ENCODE measurements at regions not wholly inside any gene's neighbourhood (a gene's known extent, or its start where the extent isn't known, plus 50 kb on each side); places are given as distances from the start of the nearest gene placed in this dataset.

DNA sequence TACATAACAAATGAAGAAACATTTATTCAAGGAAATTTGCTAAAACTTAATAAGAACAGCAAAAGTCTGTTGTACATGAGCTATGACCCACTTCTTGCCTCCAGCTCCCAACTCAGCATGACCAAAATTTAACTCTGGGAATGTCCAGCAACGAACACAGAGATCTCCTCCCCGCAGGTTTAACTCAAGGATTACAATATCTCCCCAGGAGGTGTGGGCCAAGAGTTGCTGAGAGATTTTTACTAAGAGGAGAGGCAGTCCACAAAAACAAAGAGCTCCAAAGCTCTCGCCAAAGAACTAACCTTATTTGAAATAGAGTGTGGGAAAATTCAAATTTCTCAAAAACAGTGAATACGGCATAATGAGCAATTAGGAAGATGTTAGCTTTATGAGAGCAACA lies 318.5 kb downstream of the GRB14 start:
- no peak for DNase-seq (ENCODE audit: low spot score)

DNA sequence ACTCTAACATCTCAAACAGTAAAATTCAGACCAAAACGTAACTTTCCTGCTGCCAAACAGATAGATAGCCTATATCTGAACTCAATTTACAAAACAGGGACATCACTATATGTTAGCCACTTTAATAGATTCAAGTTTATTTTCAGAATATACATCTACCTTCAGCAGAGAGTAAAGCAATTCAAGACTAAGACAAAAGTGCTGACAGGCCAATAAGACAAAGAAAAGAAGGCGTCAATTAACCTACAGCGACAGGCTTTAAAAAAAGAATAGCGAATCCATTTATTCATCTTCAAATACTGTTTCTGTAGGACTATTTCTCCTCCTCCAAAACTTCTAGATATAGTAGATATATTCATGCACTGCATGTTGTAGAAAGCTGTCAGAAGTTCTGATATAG lies 333.0 kb downstream of the GRB14 start:
- DNase-seq (ENCODE audit: low spot score) = no peak

DNA sequence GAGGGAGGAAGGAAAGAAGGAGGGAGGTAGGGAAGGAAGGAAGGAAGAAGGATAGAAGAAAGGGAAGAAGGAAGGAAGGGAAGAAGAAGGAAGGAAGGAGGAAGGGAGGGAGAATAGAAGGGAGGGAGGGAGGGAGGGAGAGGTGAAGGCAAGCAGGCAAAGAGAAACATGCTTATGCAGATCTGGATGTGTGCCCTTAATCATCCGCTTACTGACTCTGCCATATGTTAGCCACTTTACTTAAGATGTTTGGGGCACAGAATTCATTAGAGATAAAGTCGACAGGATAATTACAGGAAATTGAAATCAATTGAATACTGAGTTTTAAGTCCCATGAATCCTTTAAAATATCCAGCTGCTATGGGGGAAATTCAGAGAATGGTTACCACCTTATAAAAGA lies 334.2 kb downstream of the GRB14 start:
- DNase-seq (ENCODE audit: low spot score) = no peak

DNA sequence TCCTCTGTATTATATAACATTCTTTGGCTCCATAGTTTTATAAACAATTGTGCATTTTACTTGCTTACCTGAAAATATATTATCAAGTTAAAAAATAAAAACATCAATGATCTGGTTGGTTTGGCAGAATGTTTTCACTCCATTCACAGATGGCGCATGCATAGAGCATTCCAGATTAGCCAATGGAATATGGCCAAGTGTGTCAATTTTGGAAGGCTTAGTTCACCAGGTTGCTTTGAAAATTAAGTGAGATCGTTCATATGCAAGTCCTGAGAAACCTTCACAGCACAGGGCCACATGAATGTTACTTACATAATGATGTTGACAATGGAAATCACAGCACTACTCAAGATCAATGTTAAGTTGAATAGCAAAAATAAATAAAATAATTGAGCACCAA lies 335.7 kb downstream of the GRB14 start:
- DNase-seq (ENCODE audit: low spot score) = no peak

DNA sequence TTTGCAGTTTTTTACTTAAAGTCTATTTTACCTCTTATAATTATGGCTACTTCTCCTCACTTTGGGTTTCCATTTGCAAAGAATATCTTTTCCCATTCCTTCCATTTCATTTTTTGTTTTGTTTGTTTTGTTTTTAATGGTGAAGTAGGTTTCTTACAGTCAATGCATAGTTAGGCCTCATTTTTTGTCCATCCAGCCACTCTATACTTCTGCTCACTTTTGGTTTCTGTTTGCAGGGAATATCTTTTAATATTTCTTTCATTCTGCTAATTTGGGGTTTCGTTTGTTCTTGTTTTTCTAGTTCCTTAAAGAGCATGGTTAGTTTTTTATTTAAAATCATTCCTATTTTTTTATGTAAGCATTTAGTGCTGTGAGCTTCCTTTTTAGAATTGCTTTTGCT lies 339.4 kb downstream of the GRB14 start:
- no peak for DNase-seq (ENCODE audit: low spot score)

DNA sequence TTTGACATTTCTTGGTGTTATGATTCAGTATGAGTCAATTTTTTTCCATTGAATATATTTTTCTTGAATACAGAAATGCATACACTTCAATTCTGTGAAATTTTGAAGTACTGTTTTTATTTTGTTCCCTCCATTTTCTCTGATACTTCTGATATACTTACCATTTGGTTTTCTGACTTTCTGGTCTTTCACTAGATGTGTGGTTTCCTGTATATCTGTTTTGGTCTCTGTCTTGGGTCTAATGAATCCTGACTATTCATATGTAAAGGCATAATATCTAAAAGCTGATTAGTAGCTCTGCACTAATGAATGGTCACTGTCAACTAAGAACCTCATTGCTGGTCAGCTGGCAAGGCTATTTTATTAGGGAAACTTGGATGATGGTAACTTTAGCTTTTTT lies 345.6 kb downstream of the GRB14 start:
- DNase-seq (ENCODE audit: low spot score) = no peak

DNA sequence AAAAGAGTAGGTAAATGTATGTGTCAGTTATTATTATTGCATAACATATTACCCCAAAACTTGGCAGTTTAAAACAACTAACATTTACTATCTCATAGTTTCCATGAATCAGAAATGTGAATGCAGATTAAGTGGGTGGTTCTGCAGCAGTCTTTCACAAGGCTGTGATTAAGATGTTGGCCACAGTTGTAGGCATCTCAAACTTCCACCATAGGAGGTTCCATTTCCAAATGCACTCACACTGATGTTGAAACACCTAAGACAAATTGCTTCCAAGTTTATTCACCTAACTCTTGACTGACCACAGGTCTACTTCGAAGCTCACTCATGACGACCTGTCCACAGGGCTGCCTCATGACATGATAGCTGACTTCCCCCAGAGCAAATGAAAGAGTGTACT lies 360.8 kb downstream of the GRB14 start:
- DNase-seq (ENCODE audit: low spot score) = no peak

DNA sequence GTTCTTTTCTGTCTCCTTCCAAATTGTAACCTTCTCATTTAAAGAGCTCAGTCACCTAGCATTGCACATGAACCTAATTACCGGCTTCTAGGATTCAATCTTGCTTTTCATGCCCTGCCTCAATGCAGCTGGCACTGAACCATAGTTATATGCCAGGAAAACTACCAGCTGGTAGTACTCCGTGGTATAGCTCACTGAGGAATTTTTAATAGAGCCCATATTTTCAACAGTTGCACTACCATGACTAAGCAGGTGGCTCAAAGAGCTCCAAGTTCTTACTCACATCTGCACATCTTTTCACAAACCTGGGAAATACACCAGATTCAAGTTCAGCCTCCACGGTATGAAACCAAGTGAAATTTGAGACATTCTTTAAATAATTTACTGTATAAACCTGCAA lies 363.5 kb downstream of the GRB14 start:
- no peak for DNase-seq (ENCODE audit: low spot score)

DNA sequence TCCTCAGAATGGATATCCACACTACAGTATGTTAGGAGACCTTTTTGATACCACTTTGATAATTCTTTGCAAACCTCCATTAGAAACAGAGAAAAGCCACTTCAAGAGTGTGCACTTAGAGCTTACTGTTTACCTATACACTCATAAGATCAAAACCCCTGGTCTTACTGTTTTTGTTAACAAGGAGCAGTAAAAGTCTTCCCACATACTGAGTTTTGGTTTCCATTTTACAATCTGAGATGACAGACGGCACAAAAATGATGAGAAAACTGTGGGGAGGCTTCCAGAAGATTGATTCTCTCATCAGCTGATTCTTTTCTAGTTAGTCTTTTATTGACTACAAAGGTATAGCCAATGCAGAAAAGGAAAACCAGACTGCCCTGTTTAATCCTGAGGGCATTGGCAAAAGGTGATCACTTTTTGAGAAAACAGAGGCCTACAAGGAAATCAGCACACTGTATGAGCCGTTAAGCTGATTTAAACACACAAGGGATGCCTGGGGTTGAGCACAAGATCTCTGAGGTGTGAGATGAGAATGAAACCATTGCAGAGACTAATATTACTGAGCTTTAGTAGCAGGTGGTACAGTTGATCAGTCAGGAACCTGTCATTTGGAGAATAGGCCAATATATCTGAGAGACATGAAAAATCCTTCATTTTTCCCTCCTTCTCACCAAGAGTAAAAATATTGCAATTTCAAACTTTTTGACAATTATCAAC lies 368.6 kb downstream of the GRB14 start:
- no peak for DNase-seq (ENCODE audit: low spot score)

DNA sequence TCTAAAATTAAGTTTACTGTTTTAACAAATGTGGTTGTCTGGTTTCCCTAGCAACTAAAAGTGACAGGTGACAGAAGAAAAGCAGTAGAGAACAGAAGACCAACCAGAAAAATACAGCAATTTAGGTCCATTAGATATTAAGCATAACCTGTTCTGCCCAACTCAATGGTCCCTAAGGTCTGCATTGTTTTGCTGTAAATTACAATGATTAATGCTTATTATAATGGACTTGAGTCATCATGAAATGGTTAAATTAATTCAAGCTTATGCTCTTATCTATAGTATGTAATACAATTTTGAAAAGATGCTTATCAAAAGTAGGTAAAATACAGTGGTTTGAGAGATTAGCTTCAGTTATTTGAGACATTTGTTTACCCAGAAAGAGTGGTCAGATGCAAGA lies 378.0 kb downstream of the GRB14 start:
- DNase-seq (ENCODE audit: low spot score) = no peak

DNA sequence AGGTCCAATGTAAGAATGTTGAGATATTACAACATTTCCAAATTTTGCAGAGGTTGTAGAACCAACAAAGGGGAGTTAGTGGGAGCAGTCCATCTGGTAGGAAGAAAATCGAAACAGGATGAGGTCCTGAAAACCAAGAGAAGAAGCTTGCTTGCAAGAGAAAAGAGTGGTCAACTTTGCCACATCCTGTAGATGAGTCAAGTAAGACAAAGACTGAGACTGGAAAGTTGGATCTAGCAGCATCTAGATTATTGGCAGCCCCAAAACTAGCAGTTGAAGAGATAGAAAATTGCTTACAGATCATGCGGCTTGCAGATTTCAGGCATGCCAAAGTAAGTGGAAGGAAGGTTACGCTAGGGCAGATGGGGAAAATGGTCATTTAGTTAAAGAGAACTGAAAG lies 378.9 kb downstream of the GRB14 start:
- DNase-seq (ENCODE audit: low spot score) = no peak

DNA sequence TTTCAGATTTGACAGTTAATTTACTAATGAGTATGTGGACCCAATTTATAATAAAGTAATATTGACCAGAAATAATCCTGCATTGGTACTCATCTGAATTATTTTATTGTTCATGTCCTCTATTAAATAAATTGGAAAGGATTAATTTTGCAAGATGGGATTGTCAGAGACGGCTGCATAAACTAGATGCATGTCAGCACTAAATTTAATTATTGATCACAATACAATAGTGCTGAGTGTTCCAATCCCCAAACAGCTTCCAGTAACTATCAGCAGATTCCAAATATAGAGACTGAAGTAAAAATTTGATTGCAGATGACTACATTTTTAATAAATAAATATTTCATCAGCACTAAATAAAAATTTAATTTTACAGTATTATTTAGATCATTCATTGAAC lies 387.2 kb downstream of the GRB14 start:
- DNase-seq (ENCODE audit: low spot score) = no peak

DNA sequence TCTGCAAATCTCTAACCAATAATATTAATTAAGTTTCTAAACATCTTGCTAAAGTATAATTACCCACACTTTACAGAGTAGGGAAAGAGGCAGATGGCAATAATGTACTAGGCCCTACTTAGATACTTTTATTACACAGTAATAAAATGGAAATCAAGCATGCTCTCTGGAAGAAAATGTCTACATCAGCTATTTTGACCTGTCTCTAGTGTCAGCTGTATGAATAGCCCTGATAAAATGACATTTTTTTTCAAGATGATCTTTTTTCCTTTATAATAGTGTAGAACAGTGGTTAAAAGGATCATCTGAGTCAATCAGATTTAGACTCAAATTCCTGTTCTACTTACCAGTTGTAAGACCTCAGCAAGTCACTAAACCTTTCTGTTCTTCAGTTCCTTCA lies 397.3 kb downstream of the GRB14 start:
- DNase-seq (ENCODE audit: low spot score) = no peak

DNA sequence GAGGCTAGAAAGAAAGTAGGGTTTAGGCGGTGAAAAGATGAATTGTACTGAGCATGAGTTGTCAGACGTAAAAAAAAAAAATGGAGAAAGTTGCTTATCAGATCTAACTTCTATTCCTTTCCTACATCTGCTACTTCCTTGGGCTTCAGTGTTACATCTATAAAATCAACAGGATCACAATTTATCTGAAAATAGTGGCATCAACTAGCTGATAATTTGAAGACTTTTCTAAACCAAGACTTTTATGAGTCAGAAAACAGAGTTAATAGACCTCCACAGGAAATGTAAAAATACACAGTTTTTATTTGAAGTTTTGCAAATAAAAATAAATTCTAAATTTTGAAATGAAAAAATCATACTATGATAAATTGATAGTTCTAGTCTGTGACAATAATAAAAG lies 399.8 kb downstream of the GRB14 start:
- DNase-seq (ENCODE audit: low spot score) = no peak

DNA sequence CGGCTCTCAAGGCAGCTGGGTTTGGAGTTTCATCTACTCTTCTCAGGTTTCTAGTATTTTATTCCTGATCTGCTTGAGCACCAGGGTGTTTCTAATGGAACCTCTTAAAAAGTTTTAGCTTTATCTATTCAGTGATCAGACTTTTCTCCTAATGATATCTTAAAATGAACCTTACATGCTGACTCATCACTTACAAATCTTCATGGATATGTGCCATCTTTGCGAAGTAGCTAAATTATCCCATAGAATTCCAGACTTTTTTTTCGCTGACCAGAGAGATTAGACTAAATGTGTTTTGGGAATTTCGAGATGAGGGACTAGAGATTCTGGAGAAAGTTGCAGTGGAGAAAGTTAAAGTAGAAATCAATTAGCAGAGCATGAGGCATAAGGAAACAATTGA lies 401.0 kb downstream of the GRB14 start:
- DNase-seq (ENCODE audit: low spot score) = no peak

DNA sequence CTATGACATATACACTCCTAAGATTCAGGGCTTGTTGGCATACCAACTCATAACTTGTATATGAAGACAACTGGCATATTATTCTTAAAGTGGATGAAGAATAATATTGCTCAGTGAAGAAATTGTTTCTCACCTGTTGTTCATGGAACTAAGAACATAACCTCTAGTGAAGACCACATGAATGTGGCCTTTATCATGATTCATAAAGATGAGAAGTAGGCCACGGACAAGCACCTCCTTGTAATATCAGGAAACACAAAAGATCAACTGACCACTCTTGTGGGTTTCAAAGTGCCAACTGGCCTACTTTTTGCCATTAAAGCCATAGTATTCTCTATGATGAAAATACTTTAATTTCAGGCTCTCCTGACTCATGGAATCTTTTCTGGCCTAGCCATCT lies 407.4 kb downstream of the GRB14 start:
- no peak for DNase-seq (ENCODE audit: low spot score)

DNA sequence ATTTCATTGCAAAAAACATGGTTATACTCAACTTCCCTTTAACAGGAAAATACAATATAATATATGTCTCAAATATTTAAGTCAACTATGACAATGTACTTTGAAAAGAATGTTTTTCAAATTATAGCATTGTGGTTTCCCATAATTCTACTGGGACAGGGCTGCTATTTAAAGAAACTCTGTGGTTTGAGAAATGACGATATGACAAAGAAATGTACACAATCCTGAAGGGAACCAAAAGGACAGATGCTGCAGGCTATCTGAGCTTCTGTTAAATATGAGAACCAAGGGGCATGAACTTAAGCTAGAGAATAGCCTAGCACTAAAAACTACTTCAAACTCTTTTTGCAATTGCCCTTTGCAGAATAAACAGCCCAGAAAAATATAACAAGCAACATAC lies 415.9 kb downstream of the GRB14 start:
- no peak for DNase-seq (ENCODE audit: low spot score)

DNA sequence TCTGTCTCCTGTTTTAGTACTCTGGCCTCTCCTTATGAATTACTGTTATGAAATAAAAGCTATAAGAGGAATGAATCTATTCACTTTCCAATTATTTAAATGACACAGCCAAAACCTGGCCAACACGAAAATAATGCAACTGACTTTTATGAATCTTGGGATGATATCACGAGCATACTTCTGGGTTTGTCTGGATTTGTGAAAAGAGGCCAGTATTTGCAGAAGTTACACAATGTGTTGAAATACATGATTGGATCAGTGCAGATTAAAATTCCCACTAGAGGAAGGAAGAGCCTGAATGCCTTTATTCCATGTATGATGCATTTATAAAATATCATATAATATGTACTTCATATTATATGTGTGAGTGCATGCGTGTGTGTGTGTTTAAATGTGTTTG lies 418.2 kb downstream of the GRB14 start:
- no peak for DNase-seq (ENCODE audit: low spot score)

DNA sequence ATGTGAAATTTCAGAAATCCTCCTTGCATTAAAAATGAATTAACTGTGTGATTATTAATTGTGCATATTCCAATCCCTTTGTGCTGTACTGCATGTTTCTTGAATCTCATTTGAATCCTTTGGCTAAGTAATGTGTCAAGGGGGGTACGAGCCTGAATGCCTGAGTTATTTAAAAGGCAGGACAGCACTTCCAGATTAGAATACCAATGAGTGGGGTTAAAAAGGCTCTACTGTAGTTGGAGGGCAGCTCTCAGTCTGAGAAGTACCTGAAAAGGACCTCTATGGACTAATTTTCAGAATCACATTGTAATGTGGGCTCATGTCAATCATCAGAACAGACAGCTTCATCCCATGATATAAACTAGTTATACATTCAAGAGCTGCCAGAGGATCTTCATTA lies 423.0 kb downstream of the GRB14 start:
- DNase-seq (ENCODE audit: low spot score) = no peak

DNA sequence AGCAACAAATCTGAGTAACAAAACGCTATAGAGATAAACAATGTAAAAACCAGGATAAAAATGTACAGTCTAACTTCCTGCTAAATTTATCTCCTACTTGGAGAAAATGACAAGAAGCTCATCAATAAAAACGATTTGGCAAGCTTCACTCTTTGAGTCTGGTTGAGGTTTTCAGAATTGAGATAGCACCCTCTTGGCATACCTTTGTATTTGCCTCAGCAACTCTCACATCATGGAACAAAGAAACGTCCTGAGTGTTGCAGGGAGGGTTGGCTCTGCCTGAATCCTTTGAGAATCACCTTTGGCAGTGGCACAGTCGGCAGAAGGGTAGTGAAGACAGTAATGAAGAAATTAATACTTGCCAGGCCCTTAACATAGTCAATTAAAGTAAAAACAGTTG lies 430.6 kb downstream of the GRB14 start:
- no peak for DNase-seq (ENCODE audit: low spot score)

DNA sequence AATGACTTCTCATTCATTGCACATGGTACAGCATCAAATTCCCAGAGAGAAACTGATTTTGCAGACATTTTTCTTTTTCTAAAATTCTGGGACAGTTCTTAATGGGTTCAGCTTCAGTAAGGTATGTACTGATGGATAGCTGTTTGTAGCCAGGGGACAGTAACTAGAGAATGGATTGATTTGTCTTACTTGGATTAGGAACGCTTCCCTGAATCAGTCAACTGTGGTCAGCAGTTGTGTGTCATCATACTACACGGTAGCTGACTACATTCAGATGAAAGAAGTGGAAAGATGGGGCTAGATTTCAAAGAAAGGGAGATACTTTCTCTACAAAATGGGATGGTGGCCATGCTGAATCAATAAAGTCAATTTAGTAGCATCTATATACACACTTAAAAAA lies 431.4 kb downstream of the GRB14 start:
- no peak for DNase-seq (ENCODE audit: low spot score)

DNA sequence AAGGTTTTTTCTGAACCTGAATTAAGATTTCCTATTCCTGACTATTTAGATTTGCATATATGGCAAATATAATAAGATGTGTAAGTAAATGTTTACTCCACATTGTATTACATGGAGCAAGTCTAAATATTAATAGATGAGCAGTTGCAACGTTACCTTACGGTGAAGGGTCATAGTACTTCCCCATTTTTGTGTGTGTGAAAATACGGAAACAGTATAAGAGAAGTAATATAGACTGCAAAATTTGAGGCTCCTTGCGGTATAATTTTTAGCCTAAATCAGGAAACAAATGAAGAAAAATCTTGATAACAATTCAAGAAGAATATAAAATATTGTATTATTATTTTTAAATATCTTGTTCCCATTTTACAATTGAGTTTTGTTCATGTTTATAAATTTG lies 434.2 kb downstream of the GRB14 start:
- DNase-seq (ENCODE audit: low spot score) = no peak

DNA sequence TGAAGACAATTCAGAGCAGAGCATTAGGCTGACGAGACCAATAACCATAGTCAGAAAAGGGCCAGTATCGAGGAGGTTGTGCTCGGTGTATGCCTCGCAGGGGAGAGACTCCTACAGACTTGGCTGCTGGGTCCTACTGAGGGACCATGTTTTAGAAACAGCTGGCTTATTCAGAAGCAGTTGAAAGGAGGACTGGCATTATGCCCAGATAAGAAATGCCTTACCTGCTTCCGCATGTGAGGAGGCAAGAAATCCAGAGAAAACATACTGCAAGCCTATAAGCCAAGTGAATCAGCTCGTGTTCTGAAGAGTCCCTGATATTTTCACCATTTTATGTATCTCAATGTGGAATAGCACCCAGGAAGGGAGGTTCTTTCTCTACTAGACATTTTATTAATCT lies 434.7 kb downstream of the GRB14 start:
- DNase-seq (ENCODE audit: low spot score) = no peak

DNA sequence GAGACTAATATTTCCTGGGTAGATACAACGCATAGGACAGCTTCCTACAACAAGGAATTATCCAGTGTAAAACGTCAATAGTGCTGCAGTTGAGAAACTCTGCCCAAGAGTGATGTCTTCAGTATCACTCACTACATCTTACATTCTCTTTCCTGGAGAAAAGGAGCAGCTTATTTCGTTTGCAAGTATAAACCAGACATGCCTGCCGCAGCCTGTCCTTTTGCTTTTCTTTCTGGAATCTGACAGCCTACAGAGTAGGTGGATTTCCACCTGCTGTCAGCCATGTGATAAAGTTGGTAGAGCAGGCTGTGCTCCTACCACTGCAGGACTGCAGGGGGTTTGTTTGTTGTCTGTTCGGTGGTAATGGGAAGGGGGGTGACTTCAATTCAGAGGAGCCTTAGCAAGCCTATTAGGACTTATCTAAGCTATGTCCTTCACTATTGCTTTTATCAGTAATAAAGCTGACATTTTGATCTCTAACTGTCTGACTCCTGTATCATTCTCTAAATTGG lies 439.1 kb downstream of the GRB14 start:
- no peak for DNase-seq (ENCODE audit: low spot score)

Data from globus pallidus (tissue), 1 donor.